ENCODE measurements at regions not wholly inside any gene's neighbourhood (a gene's known extent, or its start where the extent isn't known, plus 50 kb on each side); places are given as distances from the start of the nearest gene placed in this dataset.

GRCh38 chr4:187027272-187027671 is 303.6 kb upstream of the FAT1 start:
- POLR2A ChIA-PET: no interaction called here
- CTCF ChIA-PET: interaction anchor here (0.6 kb wide), 1 partner anchor 122 kb away, joined by 4 read pairs; no protein-coding TSS in a partner anchor
- DNase-seq: no peak
- peaks cover 0 to 7% (median 0%) of the 10 kb centered on the region in 3 donors for H3K9me3 ChIP-seq (ENCODE audit: control extremely low read depth in 1 of 3, control insufficient read depth in 2 of 3, insufficient read depth in 1 of 3, low read length in 2 of 3)
- H3K27ac ChIP-seq (ENCODE audit: low read length in 2 of 2): no peak overlapping the region
- TF ChIP-seq CTCF (IDR thresholded peaks at IDR 0.05): no peak
- TF ChIP-seq EZH2 (IDR thresholded peaks at IDR 0.05; ENCODE audit: borderline replicate concordance, insufficient read depth, low read depth, low read length, poor library complexity, severe bottlenecking): no peak
- Mint-ChIP-seq H3K9me3 (ENCODE audit: insufficient read depth) (peaks cover 17% of the 10 kb centered on the region), H3K4me3 (no peak overlapping the region), H3K4me1 (no peaks in the 10 kb centered on the region), H3K27me3 (no peaks in the 10 kb centered on the region), H3K27ac (no peak overlapping the region)
- no peak overlapping the region for H2AFZ ChIP-seq (ENCODE audit: insufficient read depth, low read depth, low read length, poor library complexity, severe bottlenecking)
- no peaks in the 10 kb centered on the region for H4K20me1 ChIP-seq (ENCODE audit: control insufficient read depth, insufficient read depth, low read length, poor library complexity, severe bottlenecking)
- H3K79me2 ChIP-seq (ENCODE audit: control insufficient read depth, insufficient read depth, low read length): no peaks in the 10 kb centered on the region
- no peak overlapping the region for H3K4me2 ChIP-seq (replicated peaks; ENCODE audit: low read depth, low read length, poor library complexity, severe bottlenecking)
- no peaks in the 10 kb centered on the region for H3K36me3 ChIP-seq (replicated peaks in 1 of 2; ENCODE audit: control extremely low read depth in 1 of 2, control insufficient read depth in 1 of 2, extremely low read depth in 1 of 2, insufficient read depth in 2 of 2, low read length in 1 of 2)
- intact Hi-C loops (cut with micrococcal nuclease): no loop called here
- H3K4me1 ChIP-seq (ENCODE audit: control insufficient read depth in 2 of 2, insufficient read depth in 2 of 2, low read length in 2 of 2): no peaks in the 10 kb centered on the region
- H3K27me3 ChIP-seq (replicated peaks in 1 of 4; ENCODE audit: control extremely low read depth in 1 of 4, control insufficient read depth in 3 of 4, insufficient read depth in 4 of 4, low read length in 3 of 4): no peaks in the 10 kb centered on the region
- no peak overlapping the region for H3K4me3 ChIP-seq (ENCODE audit: control extremely low read depth in 1 of 5, extremely low read depth in 1 of 5, insufficient read depth in 1 of 5, low read depth in 2 of 5, low read length in 4 of 5)
- no peak for ATAC-seq (ENCODE audit: low read depth)
- WGBS (ENCODE audit: insufficient coverage): 96% methylated on average over 3 of the region's 6 CpGs
- no peak overlapping the region for H3K9ac ChIP-seq (ENCODE audit: low read length)

GRCh38 chr4:187042251-187042650 is 318.6 kb upstream of the FAT1 start:
- Mint-ChIP-seq H3K9me3 (ENCODE audit: insufficient read depth) (peaks cover 3% of the 10 kb centered on the region), H3K27me3 (no peaks in the 10 kb centered on the region), H3K4me3 (no peak overlapping the region), H3K27ac (no peak overlapping the region), H3K4me1 (no peaks in the 10 kb centered on the region)
- no CpG with 5 or more reads among the region's 7 CpGs for WGBS (ENCODE audit: insufficient coverage)
- Histone ChIP-seq H4K20me1 (ENCODE audit: control insufficient read depth, insufficient read depth, low read length, poor library complexity, severe bottlenecking) (no peaks in the 10 kb centered on the region), H3K4me1 (ENCODE audit: control insufficient read depth in 2 of 2, insufficient read depth in 2 of 2, low read length in 2 of 2) (no peaks in the 10 kb centered on the region), H3K9me3 (ENCODE audit: control extremely low read depth in 1 of 3, control insufficient read depth in 2 of 3, insufficient read depth in 1 of 3, low read length in 2 of 3) (peaks cover 0 to 5% (median 0%) of the 10 kb centered on the region in 3 donors), H2AFZ (ENCODE audit: insufficient read depth, low read depth, low read length, poor library complexity, severe bottlenecking) (no peak overlapping the region), H3K27ac (ENCODE audit: low read length in 2 of 2) (no peak overlapping the region), H3K4me2 (replicated peaks; ENCODE audit: low read depth, low read length, poor library complexity, severe bottlenecking) (no peak overlapping the region), H3K27me3 (replicated peaks in 1 of 4; ENCODE audit: control extremely low read depth in 1 of 4, control insufficient read depth in 3 of 4, insufficient read depth in 4 of 4, low read length in 3 of 4) (no peaks in the 10 kb centered on the region), H3K79me2 (ENCODE audit: control insufficient read depth, insufficient read depth, low read length) (no peaks in the 10 kb centered on the region), H3K4me3 (ENCODE audit: control extremely low read depth in 1 of 5, extremely low read depth in 1 of 5, insufficient read depth in 1 of 5, low read depth in 2 of 5, low read length in 4 of 5) (no peak overlapping the region), H3K36me3 (replicated peaks in 1 of 2; ENCODE audit: control extremely low read depth in 1 of 2, control insufficient read depth in 1 of 2, extremely low read depth in 1 of 2, insufficient read depth in 2 of 2, low read length in 1 of 2) (no peaks in the 10 kb centered on the region), H3K9ac (ENCODE audit: low read length) (no peak overlapping the region)
- ATAC-seq (ENCODE audit: low read depth): no peak
- TF ChIP-seq CTCF (IDR thresholded peaks at IDR 0.05): no peak
- TF ChIP-seq EZH2 (IDR thresholded peaks at IDR 0.05; ENCODE audit: borderline replicate concordance, insufficient read depth, low read depth, low read length, poor library complexity, severe bottlenecking): no peak
- CTCF ChIA-PET: no interaction called here
- DNase-seq: no peak
- intact Hi-C loops (cut with micrococcal nuclease): no loop called here
- POLR2A ChIA-PET: no interaction called here

Measured in B cell (primary cell).